ENCODE measurements at regions not wholly inside any gene's neighbourhood (a gene's known extent, or its start where the extent isn't known, plus 50 kb on each side); places are given as distances from the start of the nearest gene placed in this dataset.
"Not testable (repeated sequence)": the region's sequence is repeated elsewhere in the genome, so short reads cannot be mapped to it uniquely, and the experiment has no call there.

GRCh38 chr3:166986000-166986399 is 394.1 kb downstream of the ZBBX start:
- DNase-seq: no peak

- not testable (repeated sequence) for DNase-seq
These were observed 404.3 kb downstream of the ZBBX start for GRCh38 chr3:166975796-166976195.

- not testable (repeated sequence) for DNase-seq
These were observed 412.4 kb downstream of the ZBBX start for GRCh38 chr3:166967714-166968113.

- no peak for DNase-seq
These were observed 417.2 kb downstream of the ZBBX start for GRCh38 chr3:166962911-166963310.

GRCh38 chr3:166957121-166957520 is 423.0 kb downstream of the ZBBX start:
- DNase-seq: no peak

- no peak for DNase-seq
These were observed 424.7 kb downstream of the ZBBX start for GRCh38 chr3:166955201-166955939.

- DNase-seq: no peak
These were observed 445.2 kb downstream of the ZBBX start for GRCh38 chr3:166934879-166935278.

- DNase-seq: no peak
These were observed 462.7 kb downstream of the ZBBX start for GRCh38 chr3:166917437-166917836.

- DNase-seq: no peak
These were observed 477.7 kb downstream of the ZBBX start for GRCh38 chr3:166902374-166902773.

GRCh38 chr3:166900866-166901577 is 479.1 kb downstream of the ZBBX start:
- peak; percentile 69 for DNase-seq

GRCh38 chr3:166897811-166898210 is 482.3 kb downstream of the ZBBX start:
- DNase-seq: no peak

GRCh38 chr3:166889241-166889640 is 490.9 kb downstream of the ZBBX start:
- no peak for DNase-seq

GRCh38 chr3:166879661-166880060 is 500.4 kb downstream of the ZBBX start:
- no peak for DNase-seq

GRCh38 chr3:166877971-166878370 is 502.1 kb downstream of the ZBBX start:
- no peak for DNase-seq

GRCh38 chr3:166864473-166865467 is 515.3 kb downstream of the ZBBX start:
- DNase-seq: no peak

- DNase-seq: no peak
These were observed 519.9 kb downstream of the ZBBX start for GRCh38 chr3:166860217-166860616.

GRCh38 chr3:166844329-166844728 is 535.8 kb downstream of the ZBBX start:
- no peak for DNase-seq

GRCh38 chr3:166842784-166843183 is 537.3 kb downstream of the ZBBX start:
- not testable (repeated sequence) for DNase-seq

- DNase-seq: no peak
These were observed 542.6 kb downstream of the ZBBX start for GRCh38 chr3:166837535-166837934.

- no peak for DNase-seq
These were observed 543.3 kb downstream of the ZBBX start for GRCh38 chr3:166836836-166837235.

- no peak for DNase-seq
These were observed 550.2 kb downstream of the ZBBX start for GRCh38 chr3:166829896-166830295.

- no peak for DNase-seq
These were observed 561.6 kb downstream of the ZBBX start for GRCh38 chr3:166818464-166818863.

GRCh38 chr3:166817269-166817668 is 562.8 kb downstream of the ZBBX start:
- DNase-seq: not testable (repeated sequence)

Data from NCI-H1105 (cell line).